Inflammatory macrophage (primary cell): ENCODE measurements at regions not wholly inside any gene's neighbourhood (a gene's known extent, or its start where the extent isn't known, plus 50 kb on each side); places are given as distances from the start of the nearest gene placed in this dataset.

ENCODE experiments used
- DNase-seq, 2 donors: peaks; one replicate each; pipeline ENCODE4 v3.0.0-alpha.2; 2020 to 2022

GRCh38 chr4:100970414-100970813 lies 376.9 kb downstream of the PPP3CA start:
- no peak for DNase-seq

GRCh38 chr4:100969925-100970324 lies 377.4 kb downstream of the PPP3CA start:
- DNase-seq: no peak

DNA sequence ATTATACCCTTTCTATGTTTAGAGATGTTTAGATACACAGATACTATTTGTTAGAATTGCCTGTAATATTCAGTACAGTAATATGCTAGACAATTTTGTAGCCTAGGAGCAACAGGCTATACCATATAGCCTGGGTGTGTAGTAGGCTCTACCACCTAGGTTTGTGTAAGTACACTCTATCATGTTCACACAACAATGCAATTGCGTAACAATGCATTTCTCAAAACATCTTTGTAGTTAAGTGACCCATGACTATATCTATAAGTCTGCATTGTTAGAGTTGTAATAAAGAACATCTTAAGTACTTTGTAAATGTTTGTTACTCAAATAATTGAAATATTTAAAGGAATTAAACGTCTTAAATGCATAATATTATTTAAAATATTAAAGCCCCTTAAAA lies 379.3 kb downstream of the PPP3CA start:
- no peak for DNase-seq

- no peak for DNase-seq
Observed at GRCh38 chr4:100963627-100964026, 383.7 kb downstream of the PPP3CA start.

DNA sequence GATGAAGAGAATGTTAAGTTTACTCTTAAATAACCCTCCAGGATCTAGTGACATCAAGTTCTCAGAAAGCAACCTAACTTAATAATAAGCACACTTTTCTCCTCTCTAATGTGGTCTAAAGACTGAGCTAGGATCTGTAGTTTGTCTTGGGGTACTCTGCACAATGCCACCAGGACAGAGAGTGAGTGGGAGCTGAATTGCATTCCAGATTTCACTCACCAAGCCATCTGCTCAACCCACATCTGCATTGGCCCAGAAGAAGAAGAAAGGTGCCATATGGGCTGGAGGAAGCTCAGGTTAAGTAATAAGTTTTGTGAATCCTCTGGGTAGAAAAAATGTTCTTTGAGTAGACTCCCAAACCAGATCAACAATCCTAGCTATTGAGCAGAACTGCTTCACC lies 384.6 kb downstream of the PPP3CA start:
- no peak for DNase-seq

DNA sequence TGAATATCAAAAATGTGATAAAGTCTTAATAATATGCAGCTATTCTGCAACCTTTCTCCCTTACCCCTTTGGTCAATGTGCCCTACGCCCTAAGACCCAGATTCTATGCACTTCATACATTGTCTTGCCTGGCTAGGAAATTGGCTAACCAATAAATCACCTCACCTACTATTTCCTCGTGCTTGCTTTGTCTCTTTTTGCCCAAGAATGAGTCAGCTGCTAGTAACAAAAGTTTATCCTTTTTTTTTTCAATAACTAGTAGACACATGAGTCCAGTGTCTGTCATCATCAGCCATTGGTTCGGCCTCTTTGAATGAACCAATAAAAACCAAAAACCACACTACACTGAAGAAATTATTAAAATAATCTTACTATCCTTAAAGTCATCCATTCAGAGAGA lies 387.1 kb downstream of the PPP3CA start:
- no peak for DNase-seq

- DNase-seq: no peak
Observed at GRCh38 chr4:100954046-100954445, 393.3 kb downstream of the PPP3CA start.

- DNase-seq: no peak
Observed at GRCh38 chr4:100953616-100954015, 393.7 kb downstream of the PPP3CA start.

- no peak for DNase-seq
Observed at GRCh38 chr4:100952590-100952989, 394.7 kb downstream of the PPP3CA start.

GRCh38 chr4:100949350-100949935 lies 397.9 kb downstream of the PPP3CA start:
- no peak for DNase-seq

- no peak for DNase-seq
Observed at GRCh38 chr4:100948911-100949310, 398.4 kb downstream of the PPP3CA start.

DNA sequence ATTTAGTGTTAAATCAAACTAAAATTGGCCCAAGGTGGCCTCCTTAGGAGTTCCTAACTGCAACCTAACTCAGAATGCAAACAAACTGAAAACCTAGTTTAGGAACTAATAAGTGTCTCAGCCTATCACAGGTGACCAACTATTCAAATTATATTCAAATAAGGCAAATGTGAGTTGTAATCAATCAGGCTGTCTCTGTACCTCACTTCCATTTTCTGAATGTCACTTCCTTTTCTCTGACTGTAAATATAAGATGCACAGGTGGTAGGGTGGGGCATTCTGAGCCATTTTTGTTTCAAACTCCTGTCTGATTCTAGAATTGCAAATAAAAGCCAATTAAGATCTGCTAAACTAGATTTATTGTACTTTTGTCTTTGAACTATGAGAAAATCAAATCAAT lies 401.5 kb downstream of the PPP3CA start:
- DNase-seq: no peak

- no peak for DNase-seq
Observed at GRCh38 chr4:100938698-100939097, 408.6 kb downstream of the PPP3CA start.

GRCh38 chr4:100936661-100937375 lies 410.5 kb downstream of the PPP3CA start:
- no peak for DNase-seq

DNA sequence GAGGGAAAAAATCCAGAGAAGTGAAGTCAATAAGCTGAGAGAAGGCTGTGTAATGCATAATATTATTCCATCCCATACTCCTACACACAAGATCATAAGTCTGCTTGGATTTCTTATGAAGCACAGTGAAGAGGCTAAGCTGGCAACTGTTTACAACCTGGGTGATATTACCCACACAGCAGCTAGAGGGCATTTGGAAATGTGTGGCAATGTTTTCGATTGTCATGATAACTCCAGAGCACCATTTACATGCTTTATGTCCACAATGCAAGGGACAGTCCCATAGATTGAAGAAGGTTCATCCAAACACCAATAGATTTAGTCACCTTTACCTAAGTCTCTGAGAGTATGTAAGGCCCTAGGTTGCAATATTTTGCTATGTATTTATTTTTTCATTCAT lies 412.2 kb downstream of the PPP3CA start:
- DNase-seq: no peak

DNA sequence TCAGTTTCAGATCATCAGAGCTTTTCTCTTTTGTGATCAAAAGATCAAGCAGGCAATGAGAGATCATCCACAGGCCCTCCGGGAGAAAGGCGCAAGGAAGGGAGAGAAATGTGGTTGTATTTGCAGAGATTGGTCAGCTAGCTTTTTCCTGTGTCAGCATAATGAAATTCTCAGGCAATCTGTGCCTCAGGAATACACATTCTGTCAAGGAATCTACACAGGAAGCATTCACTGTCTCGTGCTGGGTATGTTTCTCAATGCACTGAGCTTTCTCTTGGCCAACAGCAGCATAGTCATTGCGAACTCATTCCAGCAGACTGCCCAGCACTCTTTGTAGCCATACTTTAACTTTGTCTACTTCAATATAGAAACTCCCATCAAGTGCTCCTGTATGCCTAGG lies 413.7 kb downstream of the PPP3CA start:
- DNase-seq: peak; percentile 22 to 39

GRCh38 chr4:100929758-100930157 lies 411.9 kb upstream of the EMCN start:
- DNase-seq: no peak

GRCh38 chr4:100929135-100929534 lies 411.3 kb upstream of the EMCN start:
- DNase-seq: no peak

DNA sequence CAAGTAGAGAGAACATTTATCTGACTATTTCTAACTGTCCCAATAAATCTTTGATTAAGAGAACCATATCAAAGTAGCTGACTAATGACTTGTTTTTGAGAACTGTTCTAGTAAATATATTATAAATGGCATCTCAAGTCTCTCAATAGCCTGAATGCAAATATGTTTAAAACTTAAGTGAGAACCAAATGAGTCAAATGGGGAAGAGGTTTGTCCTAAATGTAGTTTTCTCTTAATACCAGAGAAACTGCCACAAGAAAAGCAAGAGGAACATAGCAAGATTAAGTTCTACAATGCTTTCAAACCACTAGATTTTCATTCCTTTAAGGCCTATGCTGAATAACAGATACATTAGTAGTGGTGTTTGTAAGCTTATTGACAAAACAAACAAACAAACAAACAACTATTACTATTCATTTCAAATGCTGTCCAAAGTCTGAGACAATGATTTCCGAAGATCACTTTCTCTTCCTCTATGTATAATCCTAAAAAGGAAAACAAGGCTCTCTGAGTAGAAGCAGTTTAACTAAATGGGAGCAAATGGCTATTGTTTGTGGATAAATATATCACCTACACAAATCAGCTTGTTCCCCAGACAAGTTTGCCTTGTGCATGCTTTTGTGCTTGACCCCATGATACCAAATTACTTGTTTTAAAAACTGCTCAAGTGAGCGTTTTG lies 408.4 kb upstream of the EMCN start:
- DNase-seq: no peak

GRCh38 chr4:100913685-100914084 lies 395.9 kb upstream of the EMCN start:
- no peak for DNase-seq

GRCh38 chr4:100908540-100908939 lies 390.7 kb upstream of the EMCN start:
- DNase-seq: no peak

- DNase-seq: no peak
Observed at GRCh38 chr4:100907465-100908454, 389.9 kb upstream of the EMCN start.

DNA sequence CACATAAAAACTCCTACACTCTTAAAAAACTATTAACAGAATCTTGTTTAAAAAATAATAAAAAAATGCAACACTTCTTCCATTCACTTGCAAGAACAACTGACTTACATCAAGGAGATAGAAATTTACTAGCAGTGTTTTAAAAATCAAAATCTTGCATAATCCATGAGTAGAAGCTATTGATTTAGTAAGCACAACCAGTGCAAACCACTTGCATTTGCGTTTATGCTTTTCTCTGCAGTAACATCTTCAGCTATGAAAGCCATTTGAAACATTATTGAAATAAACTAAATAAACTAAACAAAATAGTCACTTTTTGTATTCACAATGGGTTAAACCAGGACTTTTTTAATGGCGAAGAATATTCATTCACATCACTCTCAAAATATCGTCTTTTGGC lies 389.2 kb upstream of the EMCN start:
- no peak for DNase-seq
